ENCODE measurements at regions not wholly inside any gene's neighbourhood (a gene's known extent, or its start where the extent isn't known, plus 50 kb on each side); places are given as distances from the start of the nearest gene placed in this dataset.

DNA sequence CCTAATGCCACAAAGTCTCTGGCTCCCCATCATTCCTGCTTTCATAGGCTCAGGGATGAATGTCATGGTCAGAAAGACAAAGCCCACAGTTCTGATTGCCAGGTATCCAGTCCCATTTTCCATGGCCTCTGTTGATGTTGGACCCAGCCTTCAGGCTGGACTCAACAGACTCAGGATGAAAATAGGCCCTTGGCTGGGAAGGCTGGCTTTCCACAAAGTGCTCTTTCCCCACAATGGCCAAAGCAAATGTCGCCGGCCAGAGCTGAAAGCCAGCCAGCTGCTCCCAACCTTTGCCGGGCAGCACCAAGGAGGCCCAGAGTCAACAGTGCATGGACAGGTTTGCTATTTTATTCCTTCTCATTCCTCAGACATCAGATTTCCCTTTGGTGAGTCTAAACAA lies 430.1 kb upstream of the FGF16 start:
- Histone ChIP-seq H3K4me3 (replicated peaks in 1 of 3; ENCODE audit: insufficient read depth in 1 of 3, low read depth in 2 of 3, low read length in 3 of 3) (no peak overlapping the region), H3K4me2 (ENCODE audit: low read depth, low read length) (no peak overlapping the region), H3K27ac (ENCODE audit: extremely low read length, insufficient read depth, low read length) (no peak overlapping the region), H3K9ac (ENCODE audit: insufficient read depth, low read depth, low read length) (no peak overlapping the region), H3K9me3 (ENCODE audit: low read length) (no peaks in the 10 kb centered on the region), H3K27me3 (ENCODE audit: control insufficient read depth in 1 of 2, insufficient read depth in 2 of 2, low read length in 2 of 2) (no peaks in the 10 kb centered on the region), H3K36me3 (replicated peaks in 1 of 2; ENCODE audit: control insufficient read depth in 1 of 2, insufficient read depth in 2 of 2, low read length in 2 of 2) (no peaks in the 10 kb centered on the region), H3K4me1 (ENCODE audit: insufficient read depth, low read length) (peaks cover 10% of the 10 kb centered on the region), H2AFZ (ENCODE audit: low read length) (no peak overlapping the region), H3K79me2 (ENCODE audit: insufficient read depth, low read length) (no peaks in the 10 kb centered on the region), H4K20me1 (ENCODE audit: insufficient read depth, low read length) (no peaks in the 10 kb centered on the region)
- BruUV-seq (replicated peaks): no TSS peak
- in situ Hi-C loops (cut with HindIII; ENCODE audit: extremely low pct_ligation_motif_present, low pct_unique_long_range_greater_than_20kb): no loop called here
- no peak for DNase-seq (ENCODE audit: low spot score)
- ChIA-PET POLR2A (no interaction called here), CTCF (ENCODE audit: low intra/inter-chr PET ratio, low total read pairs) (no interaction called here)
- TF ChIP-seq KLF11 (CRISPR knock-in tag; IDR thresholded peaks at IDR 0.05): no peak
- TF ChIP-seq, protein P1, sequence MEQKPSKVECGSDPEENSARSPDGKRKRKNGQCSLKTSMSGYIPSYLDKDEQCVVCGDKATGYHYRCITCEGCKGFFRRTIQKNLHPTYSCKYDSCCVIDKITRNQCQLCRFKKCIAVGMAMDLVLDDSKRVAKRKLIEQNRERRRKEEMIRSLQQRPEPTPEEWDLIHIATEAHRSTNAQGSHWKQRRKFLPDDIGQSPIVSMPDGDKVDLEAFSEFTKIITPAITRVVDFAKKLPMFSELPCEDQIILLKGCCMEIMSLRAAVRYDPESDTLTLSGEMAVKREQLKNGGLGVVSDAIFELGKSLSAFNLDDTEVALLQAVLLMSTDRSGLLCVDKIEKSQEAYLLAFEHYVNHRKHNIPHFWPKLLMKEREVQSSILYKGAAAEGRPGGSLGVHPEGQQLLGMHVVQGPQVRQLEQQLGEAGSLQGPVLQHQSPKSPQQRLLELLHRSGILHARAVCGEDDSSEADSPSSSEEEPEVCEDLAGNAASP (CRISPR knock-in tag; IDR thresholded peaks at IDR 0.05; ENCODE audit: borderline replicate concordance): no peak
- TF ChIP-seq ZNF782 (CRISPR knock-in tag; IDR thresholded peaks at IDR 0.05; ENCODE audit: borderline replicate concordance): no peak
- no peak for TF ChIP-seq ZNF430 (CRISPR knock-in tag; IDR thresholded peaks at IDR 0.05)
- TF ChIP-seq, protein P2, sequence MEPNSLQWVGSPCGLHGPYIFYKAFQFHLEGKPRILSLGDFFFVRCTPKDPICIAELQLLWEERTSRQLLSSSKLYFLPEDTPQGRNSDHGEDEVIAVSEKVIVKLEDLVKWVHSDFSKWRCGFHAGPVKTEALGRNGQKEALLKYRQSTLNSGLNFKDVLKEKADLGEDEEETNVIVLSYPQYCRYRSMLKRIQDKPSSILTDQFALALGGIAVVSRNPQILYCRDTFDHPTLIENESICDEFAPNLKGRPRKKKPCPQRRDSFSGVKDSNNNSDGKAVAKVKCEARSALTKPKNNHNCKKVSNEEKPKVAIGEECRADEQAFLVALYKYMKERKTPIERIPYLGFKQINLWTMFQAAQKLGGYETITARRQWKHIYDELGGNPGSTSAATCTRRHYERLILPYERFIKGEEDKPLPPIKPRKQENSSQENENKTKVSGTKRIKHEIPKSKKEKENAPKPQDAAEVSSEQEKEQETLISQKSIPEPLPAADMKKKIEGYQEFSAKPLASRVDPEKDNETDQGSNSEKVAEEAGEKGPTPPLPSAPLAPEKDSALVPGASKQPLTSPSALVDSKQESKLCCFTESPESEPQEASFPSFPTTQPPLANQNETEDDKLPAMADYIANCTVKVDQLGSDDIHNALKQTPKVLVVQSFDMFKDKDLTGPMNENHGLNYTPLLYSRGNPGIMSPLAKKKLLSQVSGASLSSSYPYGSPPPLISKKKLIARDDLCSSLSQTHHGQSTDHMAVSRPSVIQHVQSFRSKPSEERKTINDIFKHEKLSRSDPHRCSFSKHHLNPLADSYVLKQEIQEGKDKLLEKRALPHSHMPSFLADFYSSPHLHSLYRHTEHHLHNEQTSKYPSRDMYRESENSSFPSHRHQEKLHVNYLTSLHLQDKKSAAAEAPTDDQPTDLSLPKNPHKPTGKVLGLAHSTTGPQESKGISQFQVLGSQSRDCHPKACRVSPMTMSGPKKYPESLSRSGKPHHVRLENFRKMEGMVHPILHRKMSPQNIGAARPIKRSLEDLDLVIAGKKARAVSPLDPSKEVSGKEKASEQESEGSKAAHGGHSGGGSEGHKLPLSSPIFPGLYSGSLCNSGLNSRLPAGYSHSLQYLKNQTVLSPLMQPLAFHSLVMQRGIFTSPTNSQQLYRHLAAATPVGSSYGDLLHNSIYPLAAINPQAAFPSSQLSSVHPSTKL (CRISPR knock-in tag; IDR thresholded peaks at IDR 0.05): no peak
- TF ChIP-seq TBX2 (CRISPR knock-in tag; IDR thresholded peaks at IDR 0.05; ENCODE audit: borderline replicate concordance): no peak
- TF ChIP-seq, protein P3, sequence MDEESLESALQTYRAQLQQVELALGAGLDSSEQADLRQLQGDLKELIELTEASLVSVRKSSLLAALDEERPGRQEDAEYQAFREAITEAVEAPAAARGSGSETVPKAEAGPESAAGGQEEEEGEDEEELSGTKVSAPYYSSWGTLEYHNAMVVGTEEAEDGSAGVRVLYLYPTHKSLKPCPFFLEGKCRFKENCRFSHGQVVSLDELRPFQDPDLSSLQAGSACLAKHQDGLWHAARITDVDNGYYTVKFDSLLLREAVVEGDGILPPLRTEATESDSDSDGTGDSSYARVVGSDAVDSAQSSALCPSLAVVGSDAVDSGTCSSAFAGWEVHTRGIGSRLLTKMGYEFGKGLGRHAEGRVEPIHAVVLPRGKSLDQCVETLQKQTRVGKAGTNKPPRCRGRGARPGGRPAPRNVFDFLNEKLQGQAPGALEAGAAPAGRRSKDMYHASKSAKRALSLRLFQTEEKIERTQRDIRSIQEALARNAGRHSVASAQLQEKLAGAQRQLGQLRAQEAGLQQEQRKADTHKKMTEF (CRISPR knock-in tag; IDR thresholded peaks at IDR 0.05): no peak
- TF ChIP-seq, protein P4, sequence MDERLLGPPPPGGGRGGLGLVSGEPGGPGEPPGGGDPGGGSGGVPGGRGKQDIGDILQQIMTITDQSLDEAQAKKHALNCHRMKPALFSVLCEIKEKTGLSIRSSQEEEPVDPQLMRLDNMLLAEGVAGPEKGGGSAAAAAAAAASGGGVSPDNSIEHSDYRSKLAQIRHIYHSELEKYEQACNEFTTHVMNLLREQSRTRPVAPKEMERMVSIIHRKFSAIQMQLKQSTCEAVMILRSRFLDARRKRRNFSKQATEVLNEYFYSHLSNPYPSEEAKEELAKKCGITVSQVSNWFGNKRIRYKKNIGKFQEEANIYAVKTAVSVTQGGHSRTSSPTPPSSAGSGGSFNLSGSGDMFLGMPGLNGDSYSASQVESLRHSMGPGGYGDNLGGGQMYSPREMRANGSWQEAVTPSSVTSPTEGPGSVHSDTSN (CRISPR knock-in tag; IDR thresholded peaks at IDR 0.05): no peak
- no peak for TF ChIP-seq CCDC6 (CRISPR knock-in tag; IDR thresholded peaks at IDR 0.05)
- no peak for TF ChIP-seq RELA (CRISPR knock-in tag; IDR thresholded peaks at IDR 0.05)
- TF ChIP-seq POLR2AphosphoS5 (IDR thresholded peaks at IDR 0.05; ENCODE audit: low read depth, low read length): no peak
- no peak for FAIRE-seq
- no peak for ATAC-seq
- intact Hi-C loops (cut with micrococcal nuclease; ENCODE audit: unreplicated experiment): no loop called here
- WGBS (ENCODE audit: low lambda C conversion rate): 63% methylated on average over 2 of the region's 3 CpGs
